ENCODE measurements at regions not wholly inside any gene's neighbourhood (a gene's known extent, or its start where the extent isn't known, plus 50 kb on each side); places are given as distances from the start of the nearest gene placed in this dataset.

GRCh38 chr5:2687746-2688145 lies 63.7 kb downstream of the IRX2 start (continued):
- TF ChIP-seq ATF3 (IDR thresholded peaks at IDR 0.05; ENCODE audit: insufficient read depth, low read depth, low read length) (no peak), EP300 (IDR thresholded peaks at IDR 0.05; ENCODE audit: borderline replicate concordance in 1 of 2, low read depth in 2 of 2, low read length in 2 of 2) (no peak)

Data from H1 (cell line).